Fibroblast of pulmonary artery (primary cell): ENCODE measurements at regions not wholly inside any gene's neighbourhood (a gene's known extent, or its start where the extent isn't known, plus 50 kb on each side); places are given as distances from the start of the nearest gene placed in this dataset.

ENCODE experiments used
- DNase-seq: peaks from one replicate; pipeline ENCODE4 v3.0.0-alpha.2; 2010; ENCODE audit warnings: low read depth
- H3K4me3 ChIP-seq: replicated peaks from 2 replicates; pipeline ENCODE4 v1.5.1; 2011; ENCODE audit warnings: low read depth, mild to moderate bottlenecking, control low read depth, low read length, moderate library complexity
- CTCF ChIP-seq: IDR thresholded peaks from 2 replicates; pipeline ENCODE4 v1.5.1; 2011; ENCODE audit warnings: mild to moderate bottlenecking, control low read depth, low read length, inconsistent platforms; ENCODE audit errors: missing control alignments

GRCh38 chr13:106702505-106702904 is 134.6 kb upstream of the ARGLU1 start:
- TF ChIP-seq CTCF = no peak
- H3K4me3 ChIP-seq = no peak overlapping the region
- no peak for DNase-seq

DNA sequence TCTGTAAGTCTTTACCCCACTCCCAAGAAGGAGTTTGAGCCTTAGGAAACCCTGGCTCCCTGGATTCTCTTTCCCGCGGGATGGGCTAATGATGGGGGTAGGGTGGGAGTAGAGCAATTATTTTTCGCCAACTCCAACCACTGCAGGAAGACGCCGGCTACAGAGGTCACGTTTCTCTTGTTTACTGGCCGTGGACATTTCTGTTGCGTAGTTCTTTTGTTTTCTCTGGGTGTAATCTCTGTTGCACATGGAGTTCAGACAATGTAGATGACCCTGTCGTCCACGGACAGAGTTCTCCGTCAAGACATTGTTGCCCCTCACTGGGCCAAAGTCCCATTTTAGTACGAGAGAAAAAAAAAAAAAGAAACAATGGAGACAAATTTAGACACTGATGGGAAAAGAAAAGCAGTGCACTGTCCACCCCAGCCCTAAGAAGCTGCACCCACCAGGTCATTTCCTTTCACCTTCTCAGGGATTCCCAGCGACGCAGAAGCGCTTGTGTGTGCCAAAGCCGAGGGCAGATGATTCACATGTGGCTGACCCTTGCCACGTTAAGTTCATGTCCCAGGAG is 133.9 kb upstream of the ARGLU1 start:
- no peak for DNase-seq
- no peak for TF ChIP-seq CTCF
- H3K4me3 ChIP-seq = no peak overlapping the region

DNA sequence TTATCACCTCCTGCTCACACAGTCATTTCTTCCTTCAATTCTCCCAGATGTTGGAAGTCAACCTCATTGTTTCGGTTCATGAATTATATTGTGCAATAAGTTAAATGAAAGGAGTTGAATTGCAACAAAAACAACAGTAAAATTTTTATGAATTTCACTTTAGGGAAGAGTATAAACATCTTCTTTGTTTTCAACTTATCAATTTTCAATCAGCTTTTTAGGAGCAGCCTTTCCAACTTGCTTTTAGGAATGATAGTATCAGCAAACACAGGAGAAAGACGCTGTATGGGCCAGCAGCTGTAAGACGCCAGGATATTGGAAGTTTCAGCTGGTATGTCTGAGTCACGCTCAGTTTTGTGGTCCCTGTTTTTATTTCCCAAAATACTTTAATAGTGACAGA is 132.5 kb upstream of the ARGLU1 start:
- no peak overlapping the region for H3K4me3 ChIP-seq
- peak; percentile 42 for DNase-seq
- TF ChIP-seq CTCF = no peak

GRCh38 chr13:106700007-106700406 is 132.1 kb upstream of the ARGLU1 start:
- no peak for TF ChIP-seq CTCF
- DNase-seq = no peak
- no peak overlapping the region for H3K4me3 ChIP-seq

DNA sequence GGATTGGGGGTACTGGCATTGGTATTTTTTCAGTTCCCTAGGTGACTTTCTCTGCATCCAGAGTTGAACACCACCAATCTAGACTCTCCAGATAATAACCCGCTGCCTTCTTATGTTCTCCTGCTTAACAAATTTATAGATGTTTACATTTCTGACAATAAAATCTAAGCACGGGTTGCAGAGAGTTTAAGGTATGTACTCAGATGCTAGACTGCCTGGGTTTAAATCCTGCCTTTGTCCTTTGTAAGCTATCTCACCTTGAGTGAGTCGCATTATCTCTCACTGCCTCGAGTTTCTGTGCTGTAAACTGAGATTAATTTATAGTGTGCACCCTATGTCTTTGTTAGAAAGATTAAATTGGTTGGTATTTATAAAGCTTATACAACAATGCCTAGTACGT is 131.4 kb upstream of the ARGLU1 start:
- TF ChIP-seq CTCF = no peak
- H3K4me3 ChIP-seq = no peak overlapping the region
- DNase-seq = no peak

GRCh38 chr13:106696719-106697118 is 128.8 kb upstream of the ARGLU1 start:
- no peak overlapping the region for H3K4me3 ChIP-seq
- no peak for TF ChIP-seq CTCF
- no peak for DNase-seq

- DNase-seq = no peak
- TF ChIP-seq CTCF = no peak
- H3K4me3 ChIP-seq = no peak overlapping the region
Observed at GRCh38 chr13:106696140-106696539, 128.2 kb upstream of the ARGLU1 start.
